NCI-H446 treated with DMSO at 0.1 percent for 48 hours (cell line): ENCODE measurements at regions not wholly inside any gene's neighbourhood (a gene's known extent, or its start where the extent isn't known, plus 50 kb on each side); places are given as distances from the start of the nearest gene placed in this dataset.
A peak's percentile ranks its signal among the peaks of the same experiment; 100 is the strongest.

Experiments used
- DNase-seq: peaks from one replicate; lab custom pipeline; 2025; lab: John Stamatoyannopoulos, UW

DNA sequence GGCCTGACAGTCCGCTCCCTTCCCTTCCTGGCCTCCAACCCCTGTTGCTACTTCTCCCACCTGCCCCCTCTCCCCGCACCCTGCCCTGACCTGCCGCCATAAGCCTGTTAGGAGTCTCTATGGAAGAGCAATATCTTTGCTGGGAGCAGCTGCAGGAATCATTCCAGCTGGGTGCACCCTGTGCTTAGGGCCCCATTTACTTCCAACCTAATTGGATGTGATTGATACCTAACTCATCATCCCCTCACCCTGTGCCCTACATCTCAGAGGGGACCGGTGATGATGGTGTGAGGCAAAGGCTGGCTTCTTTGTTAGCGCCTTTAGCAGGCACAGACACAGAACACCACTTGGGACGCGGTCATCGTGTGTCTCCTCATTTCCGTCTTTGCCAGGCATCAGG is 80.0 kb upstream of the FAM180A start:
- no peak for DNase-seq

DNA sequence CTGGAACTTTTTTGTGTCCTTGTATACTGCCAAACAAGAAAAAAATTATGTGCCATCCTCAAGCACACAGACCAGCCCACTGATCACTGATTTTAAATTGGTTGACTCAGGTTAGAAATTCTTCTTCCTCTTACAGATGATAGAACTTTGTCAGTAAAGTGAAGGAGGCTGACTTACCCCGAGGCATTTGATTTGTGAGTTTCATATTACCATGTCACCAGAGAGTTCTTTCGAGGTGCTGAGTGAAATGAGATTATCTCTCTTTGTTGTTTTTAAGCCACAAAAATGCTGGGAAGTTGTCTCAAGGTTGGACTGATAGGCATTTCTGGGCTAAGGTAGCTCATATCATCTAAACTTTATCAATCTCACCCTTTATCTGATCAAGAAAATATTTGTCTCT is 78.8 kb upstream of the FAM180A start:
- no peak for DNase-seq

DNA sequence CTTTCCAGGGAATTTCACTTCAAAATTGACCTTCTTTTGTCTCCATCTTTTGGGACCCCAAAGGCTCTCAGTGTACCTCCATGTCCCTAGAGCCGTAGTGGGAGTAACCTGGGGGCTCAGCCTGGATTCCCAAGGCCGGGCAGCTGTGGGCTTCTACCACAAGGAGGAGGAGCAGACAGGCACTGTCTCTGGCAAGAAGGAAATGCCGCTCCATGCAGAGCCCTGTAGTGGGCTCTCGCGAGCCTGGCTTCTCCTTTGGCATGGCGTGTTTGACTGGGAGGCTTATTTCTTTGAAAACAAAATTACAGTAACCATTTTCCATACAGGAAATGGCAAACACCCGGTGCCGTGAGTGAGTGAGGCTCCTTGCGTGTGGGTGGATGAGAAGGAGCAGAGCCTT is 76.8 kb upstream of the FAM180A start:
- no peak for DNase-seq

DNA sequence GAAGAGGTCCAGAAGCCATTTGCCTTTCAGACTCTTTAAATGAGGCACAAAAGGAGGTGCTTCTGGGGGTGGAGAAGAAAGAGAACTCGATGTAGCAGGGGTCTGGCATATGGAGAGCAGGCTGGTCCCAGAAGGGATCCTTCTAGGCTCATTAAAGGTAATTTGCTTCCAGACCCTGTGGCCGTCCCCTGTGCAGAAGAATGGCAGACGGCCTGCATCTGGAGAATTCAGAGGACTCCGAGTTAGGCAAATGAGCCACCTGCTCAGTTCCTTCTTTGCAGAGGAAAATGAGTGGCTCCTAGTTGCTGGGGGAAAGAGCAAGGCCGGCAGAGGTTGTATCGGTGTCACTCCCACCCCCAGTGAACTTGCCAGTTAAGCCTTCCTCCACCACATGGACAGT is 73.8 kb upstream of the FAM180A start:
- no peak for DNase-seq

DNA sequence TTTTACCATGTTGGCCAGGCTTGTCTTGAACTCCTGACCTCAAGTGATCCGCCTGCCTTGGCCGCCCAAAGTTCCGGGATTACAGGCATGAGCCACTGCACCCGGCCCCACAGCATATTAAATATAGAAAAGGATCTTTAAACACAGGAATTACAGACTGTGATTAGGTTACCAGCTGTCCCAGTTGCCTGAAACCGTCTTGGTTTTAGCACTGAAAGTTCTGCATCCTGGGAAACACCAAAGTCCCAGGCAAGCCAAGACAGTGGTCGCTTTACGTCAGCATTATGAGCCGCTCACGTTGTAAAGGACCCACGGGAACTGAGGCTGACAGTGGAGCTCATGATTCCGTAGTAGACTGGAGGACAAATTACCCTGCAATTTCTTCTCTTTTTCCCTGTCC is 69.0 kb upstream of the FAM180A start:
- DNase-seq: no peak

DNA sequence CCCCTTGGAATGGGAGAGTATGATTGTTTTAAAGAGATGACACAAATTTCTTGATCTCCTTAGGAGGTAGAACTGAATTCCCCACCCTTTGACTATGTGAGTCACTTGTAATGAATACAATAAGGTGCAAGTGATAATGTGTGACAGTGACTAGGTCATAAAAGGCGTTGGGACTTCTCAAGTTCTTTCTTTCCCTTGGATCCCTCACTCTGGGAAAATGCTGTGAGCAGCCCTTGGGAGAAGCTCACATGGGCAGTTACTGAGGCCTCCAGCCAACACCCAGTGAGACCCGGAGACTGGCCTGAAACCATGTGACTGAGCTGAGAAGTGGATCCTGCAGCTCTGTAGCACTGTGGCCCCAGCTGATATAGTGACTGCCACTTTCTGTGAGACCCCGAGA is 66.4 kb upstream of the FAM180A start:
- no peak for DNase-seq

DNA sequence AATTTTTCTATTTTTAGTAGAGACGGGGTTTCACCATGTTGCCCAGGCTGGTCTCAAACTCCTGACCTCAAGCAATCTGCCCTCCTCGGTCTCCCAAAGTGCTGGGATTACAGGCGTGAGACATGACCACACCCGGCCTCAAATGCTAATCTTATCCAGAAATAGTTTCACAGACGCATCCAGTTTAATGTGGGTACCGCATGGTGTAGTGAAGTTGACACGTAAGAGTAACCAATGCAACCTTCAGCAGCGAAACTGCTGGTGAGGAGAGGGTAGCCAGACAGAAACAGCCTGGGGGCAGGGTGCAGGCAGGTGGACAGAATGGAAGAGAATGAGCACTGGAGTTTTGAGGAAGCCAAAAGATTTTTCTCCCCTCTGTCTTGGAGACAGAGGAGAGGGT is 63.5 kb upstream of the FAM180A start:
- DNase-seq: no peak

DNA sequence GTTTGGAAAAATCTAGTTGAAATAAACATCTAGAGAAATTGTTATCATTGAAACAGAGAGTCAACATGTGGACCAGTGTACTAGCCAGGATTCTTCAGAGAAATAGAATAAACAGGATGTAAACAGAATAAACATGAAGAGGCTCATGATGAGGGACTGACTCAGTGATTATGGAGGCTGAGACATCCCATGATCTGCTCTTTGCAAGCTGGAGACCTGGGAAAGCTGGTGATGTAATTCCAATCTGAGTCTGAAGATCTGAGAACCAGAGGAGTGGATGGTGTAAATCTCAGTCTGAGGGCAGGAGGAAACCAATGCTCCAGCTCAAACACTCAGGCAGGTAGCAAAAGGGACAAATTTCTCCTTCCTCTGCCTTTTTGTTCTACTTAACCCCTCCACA is 62.9 kb upstream of the FAM180A start:
- DNase-seq: no peak

DNA sequence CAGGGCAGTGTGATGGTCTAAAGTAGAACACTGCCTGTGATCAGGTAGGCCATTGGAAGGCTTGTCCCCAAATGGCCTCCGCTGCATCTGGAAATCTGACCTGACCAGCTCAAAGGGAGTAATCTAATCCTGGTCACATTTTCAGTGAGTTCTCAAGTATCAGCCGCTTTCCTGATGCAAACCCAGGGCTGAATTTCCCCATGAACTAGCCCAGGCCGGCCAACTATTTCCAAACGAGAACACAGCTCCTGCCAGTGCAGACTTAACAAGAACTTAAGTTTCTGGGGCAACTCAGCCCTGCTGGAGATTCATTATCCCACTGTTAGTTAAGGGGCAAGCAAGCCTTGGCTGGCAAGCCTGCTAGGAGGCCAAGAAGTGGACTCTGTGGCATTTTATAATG is 59.6 kb upstream of the FAM180A start:
- DNase-seq: no peak

DNA sequence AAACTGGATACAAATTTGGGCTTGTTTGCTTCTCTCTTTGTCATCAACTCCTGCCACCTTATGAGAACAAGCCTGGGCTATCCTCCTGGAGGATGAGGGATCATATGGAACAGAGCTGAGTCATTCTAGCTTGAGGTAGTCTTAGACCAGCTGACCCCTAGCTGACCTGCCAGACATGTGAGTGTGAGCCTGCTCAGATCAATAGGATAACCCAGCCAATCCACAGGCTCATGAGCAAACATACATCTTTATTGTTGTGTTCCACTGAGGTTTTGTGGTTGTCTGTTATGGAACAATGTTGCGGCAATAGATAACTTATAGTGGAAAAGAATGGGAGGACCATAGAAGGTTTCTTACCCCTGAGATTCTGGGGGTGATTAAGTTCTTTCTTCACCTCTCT is 54.5 kb upstream of the FAM180A start:
- no peak for DNase-seq

DNA sequence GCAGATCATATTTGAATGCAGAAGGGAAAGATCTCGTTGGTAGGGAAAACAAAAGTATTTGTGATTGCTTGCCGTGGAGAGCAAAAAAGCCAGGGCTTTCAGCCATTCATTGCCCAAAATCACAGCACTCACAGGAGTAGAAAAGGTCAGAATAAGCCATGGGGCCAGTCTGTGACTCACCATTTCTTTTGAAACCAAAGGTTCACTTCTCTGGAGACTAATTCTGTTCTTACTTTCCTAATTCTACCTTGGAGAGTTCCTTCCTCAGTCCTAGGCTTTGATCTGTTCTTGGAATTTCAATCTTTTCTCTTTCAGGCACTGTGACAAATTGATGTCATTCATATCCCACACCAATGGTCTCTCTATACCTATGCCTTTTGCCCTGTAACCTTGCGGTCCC is 54.1 kb upstream of the FAM180A start:
- DNase-seq: no peak

DNA sequence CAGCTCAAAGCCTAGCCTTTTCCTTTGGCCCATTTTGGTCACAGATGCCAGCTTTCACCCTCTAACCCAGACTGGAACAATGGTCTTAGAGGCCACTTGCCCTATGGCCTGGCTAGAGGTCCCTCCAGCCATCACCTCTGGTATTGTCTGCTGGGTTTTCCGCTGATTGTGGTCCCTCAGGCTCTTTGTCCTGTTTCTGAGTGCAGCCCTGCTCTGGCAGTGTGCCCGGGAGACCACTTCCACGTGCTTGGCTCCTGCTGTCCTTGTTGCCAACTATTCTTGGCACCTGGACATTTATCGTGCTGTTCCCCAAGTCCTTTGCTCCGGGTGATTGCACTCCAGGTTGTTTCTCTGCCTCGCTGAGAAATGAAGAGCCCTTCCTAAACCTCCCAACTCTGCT is 53.3 kb upstream of the FAM180A start:
- peak; percentile 13 for DNase-seq

DNA sequence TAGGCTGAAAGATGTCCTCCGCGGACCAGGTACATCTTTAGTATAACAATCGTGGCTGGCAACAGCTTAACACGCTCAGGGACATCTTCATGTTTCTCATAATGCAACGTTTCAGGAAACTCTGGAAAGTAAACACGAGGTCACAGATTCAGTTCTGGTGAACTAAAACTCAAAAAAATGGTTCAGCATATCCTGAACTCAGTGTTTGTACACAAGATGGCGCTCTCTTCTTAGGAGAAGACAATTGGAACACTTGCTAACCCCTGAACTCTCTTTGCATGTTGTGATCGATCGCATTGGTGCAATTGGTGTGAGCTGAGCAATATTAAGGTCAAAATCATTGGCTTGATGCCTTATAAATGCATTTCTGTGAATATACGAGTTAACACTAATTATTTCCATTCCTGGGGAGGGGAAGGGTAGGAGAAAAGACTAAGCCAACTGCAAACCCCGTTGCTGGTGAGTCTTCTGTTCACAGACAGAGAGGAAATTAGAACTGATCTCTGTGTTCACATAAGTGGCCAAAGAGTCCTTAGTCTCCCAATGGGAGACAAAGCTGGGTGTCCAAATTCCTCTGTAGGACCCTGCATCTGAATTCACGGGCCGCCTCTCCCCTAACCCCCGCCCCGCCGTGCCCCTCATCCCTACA is 52.6 kb upstream of the FAM180A start:
- DNase-seq: peak; percentile 46

DNA sequence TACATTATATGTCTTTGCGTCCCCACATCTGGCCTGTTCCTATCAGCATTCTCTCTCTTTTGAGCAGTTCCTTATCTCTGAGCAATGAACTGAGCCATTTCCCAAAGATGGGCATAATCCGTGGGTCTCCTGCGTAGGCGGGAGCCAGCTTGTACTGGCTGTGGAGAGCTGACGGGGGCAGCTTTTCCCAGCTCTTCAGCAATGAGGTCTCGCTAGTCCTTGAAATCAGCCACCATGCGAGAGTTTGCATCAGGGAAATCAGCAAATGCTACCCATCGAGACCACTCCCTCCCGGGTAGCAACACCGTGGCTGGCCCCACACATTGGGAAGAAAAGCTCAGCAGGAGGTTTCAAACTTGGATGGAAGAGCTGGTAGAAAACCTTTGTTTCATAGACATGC is 51.9 kb upstream of the FAM180A start:
- DNase-seq: no peak

DNA sequence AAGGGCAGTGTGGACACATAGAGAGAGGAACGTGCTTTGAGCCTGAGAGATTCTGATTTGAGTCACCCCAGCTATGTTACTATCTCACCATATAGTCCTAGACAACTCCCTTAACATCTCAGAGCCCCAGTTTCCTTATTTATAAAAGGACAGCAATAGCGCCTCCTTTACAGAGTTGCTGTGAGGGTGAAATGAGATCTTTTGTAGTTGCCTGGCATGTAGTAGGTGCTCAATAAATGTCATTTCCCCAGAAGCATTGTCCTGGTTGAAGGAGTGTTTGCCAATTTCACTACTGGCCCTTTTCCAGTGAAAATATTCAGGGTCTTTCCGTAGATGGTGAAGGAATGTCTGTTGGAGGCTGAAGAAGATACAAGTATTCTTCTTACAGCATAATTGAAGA is 51.3 kb upstream of the FAM180A start:
- no peak for DNase-seq
